ENCODE measurements at regions not wholly inside any gene's neighbourhood (a gene's known extent, or its start where the extent isn't known, plus 50 kb on each side); places are given as distances from the start of the nearest gene placed in this dataset.

DNA sequence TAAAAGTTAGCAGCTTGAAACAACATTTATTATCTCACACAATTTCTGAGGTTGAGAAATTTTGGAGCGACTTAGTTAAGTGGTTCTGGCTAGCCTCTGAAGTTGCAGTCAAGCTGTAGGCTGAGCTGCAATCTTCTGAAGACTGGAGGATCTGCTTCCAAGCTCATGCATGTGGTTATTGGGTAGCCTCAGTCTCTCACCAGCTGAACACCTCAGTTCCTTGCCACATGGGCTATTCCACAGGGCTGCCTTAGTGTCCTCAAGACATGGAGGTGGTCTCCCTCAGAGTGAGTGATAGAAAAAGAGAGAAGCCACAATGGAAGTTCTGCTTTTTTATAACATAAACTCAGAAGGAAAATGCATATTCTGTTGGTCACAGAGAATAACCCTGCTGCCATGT, 92.0 kb upstream of the CAMK1G start:
- TF ChIP-seq, protein P1, sequence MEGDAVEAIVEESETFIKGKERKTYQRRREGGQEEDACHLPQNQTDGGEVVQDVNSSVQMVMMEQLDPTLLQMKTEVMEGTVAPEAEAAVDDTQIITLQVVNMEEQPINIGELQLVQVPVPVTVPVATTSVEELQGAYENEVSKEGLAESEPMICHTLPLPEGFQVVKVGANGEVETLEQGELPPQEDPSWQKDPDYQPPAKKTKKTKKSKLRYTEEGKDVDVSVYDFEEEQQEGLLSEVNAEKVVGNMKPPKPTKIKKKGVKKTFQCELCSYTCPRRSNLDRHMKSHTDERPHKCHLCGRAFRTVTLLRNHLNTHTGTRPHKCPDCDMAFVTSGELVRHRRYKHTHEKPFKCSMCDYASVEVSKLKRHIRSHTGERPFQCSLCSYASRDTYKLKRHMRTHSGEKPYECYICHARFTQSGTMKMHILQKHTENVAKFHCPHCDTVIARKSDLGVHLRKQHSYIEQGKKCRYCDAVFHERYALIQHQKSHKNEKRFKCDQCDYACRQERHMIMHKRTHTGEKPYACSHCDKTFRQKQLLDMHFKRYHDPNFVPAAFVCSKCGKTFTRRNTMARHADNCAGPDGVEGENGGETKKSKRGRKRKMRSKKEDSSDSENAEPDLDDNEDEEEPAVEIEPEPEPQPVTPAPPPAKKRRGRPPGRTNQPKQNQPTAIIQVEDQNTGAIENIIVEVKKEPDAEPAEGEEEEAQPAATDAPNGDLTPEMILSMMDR (IDR thresholded peaks at IDR 0.05) = no peak
- TF ChIP-seq POLR2A (IDR thresholded peaks at IDR 0.05) (no peak), EP300 (IDR thresholded peaks at IDR 0.05) (no peak)
